Loucy (cell line): ENCODE measurements at regions not wholly inside any gene's neighbourhood (a gene's known extent, or its start where the extent isn't known, plus 50 kb on each side); places are given as distances from the start of the nearest gene placed in this dataset.

ENCODE experiments used
- CTCF ChIP-seq: fragments of 200-600 bp; sonication (generic); conservative IDR thresholded peaks from 2 replicates; pipeline ENCODE4 v1.5.1; 2014; ENCODE audit warnings: mild to moderate bottlenecking, antibody characterized with exemption, low read length
- EZH2phosphoT487 ChIP-seq: fragments of 200-600 bp; IDR thresholded peaks from 2 replicates; pipeline ENCODE4 v1.6.1; 2018; ENCODE audit warnings: antibody characterized with exemption, mild to moderate bottlenecking, moderate library complexity, borderline replicate concordance

DNA sequence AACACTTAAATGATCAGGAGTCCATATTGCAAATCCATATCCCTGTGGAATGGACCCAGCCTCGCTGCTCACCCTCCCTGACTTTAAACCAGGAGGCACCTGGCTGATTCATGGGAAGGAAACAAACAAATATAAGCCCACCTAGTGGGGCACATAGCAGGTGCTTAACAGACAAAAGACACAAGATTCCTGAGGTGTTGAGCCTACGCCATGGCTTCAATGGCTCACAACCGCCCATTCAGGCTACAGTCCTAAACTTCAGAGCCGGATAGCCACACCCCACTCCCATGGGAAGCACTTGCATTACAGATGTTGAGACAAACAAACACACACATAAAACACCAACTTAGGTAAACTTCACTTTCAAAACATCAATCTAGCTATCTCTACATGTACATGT is 359.9 kb downstream of the ICE1 start:
- TF ChIP-seq CTCF (no peak), EZH2phosphoT487 (no peak)
